HG03139 (cell line): ENCODE measurements at regions not wholly inside any gene's neighbourhood (a gene's known extent, or its start where the extent isn't known, plus 50 kb on each side); places are given as distances from the start of the nearest gene placed in this dataset.
"Not testable (repeated sequence)": the region's sequence is repeated elsewhere in the genome, so short reads cannot be mapped to it uniquely, and the experiment has no call there.

Experiments used
- ATAC-seq: cut with Tn5 transposase; IDR thresholded peaks from one replicate; pipeline ENCODE4 v1.9.1; 2021; ENCODE audit not compliant: unreplicated experiment

DNA sequence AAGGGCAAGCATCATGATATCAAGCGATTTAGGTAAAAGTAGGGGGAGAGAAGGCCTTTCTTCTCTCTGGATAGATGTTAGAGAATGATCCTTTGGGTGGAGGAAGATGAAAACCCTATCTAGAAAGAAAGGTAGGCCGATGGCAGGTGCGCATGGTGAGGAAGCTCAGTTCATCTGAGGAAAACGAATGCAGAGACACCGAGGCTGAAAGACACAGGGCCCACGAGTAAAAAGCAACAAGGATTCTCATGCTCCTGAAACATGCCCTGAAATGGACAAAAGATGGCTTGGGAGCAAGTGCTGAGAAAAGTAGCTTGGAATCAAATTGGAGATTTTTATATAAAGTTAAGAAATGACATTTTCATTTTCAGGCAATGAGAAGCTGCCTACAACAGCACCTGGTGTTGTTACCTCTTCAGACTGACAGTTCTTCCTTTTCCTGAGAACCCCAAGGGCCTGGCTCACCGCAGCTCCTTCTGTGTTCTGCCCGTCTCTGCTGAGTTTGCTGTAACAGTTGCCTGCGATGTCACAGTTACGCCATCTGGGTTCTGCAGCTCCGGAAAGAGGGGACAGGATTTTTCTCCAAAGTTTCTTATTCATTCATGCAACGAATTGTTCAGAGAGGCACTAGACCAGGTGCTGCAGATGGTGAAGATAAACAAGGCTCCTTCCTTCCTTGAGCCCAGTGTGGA lies 402.0 kb upstream of the KLF6 start:
- no peak for ATAC-seq

DNA sequence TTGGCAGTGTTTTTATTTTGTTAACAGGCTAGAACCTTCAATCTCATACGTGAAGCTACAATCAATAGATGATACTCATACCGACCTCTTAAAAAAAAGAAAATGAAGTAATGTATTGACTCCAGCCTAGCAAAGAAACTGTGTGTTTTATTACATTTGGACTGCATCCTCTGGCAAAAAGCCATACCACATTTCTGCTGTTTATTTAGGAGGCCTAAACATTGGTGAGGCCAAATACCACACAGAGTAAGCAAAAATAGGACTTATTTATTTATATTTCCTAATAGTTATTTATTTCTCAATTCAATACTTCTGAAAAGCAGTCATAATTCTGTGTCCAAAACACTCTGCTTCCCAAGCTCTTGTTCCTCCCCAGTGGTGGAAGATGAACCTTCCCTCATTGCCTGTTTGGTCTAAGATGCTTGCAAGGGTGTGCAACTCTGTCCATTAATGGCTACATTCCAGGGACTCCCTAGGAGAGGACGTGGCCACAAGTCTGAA lies 398.8 kb upstream of the KLF6 start:
- ATAC-seq, result no peak

DNA sequence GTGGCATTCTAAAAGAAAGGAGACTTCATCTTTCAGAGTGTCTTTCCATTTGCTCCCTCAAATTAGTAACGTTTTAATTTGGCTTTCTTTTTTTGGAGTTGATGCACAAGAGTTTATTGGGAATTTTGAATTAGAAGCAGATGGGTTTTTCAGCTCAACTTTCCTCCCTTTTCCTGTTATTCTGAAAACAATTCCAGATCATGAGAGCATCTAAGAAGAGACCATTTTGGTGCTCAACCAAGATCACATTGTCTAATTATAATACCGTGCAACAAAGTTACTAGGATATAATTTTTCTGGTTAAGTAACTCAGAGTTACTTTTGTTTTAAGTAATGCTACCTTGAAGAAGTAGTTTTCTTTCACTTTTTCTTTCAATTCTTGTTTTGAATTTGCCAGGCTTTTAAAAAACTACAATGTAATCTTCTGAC lies 396.6 kb upstream of the KLF6 start:
- no peak for ATAC-seq

DNA sequence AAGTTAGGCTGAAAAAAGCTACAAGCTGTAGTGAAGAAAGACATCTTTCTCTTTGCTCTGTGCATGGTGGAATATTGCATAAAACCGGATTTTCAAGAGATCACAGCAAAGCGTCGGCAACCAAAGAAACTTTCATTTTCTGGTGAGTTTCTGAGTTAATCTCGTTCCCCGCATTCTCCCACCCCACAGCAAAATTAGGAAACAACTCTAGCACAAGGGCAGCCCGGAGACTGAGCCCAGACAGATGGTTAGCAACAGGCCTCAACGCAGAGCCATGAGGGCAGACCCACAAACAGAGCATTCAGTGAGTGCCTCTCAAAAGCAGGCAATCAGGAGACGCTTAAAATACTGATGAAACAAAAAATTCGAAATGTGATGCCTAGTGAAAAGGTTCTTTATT lies 396.1 kb upstream of the KLF6 start:
- ATAC-seq, result no peak

DNA sequence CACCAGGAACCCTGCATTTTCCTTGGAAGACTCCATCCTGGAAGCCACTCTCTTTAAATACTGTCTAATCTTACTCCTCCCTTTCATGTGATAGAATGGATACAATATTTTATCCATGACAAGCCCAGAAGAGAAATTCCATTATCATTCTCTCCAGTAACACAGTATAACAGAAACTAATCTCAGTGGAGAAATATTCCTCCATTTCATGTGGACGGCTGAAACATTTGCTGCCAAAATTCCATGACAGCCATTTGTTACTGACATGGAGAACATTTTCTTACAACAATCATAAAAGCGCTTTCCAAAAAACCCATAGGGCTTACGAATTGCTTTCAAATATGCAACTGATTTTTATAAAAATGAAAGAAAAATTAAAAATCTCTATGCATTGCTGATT lies 392.8 kb upstream of the KLF6 start:
- no peak for ATAC-seq

DNA sequence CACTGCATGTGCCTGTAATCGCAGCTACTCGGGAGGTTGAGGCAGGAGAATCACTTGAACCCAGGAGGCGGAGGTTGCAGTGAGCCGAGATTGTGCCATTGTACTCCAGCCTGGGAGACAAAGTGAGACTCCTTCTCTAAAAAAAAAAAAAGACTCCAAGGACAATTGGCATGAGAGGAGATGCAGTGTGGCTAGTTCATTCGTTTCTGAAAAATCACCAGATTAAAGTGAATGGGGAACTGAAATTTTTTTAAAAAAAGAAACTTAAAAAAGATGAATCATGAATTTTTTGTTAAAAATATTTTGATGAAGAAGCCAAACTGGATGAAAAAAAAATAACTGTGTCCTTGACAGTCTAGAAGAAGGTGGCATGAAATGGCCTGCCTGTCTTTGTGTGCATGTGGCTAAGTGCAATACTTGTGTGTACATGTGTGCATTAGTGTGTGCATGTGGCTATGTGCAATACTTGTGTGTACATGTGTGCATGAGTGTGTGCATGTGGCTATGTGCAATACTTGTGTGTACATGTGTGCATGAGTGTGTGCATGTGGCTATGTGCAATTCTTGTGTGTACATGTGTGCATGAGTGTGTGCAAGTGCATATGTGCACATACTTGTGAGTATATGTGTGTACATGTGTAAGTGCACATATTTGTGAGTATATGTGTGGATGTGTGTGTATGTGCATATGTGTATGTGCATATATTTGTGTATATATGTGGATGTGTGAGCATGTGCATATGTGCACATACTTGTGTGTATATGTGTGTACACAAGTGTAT lies 391.7 kb upstream of the KLF6 start:
- no peak for ATAC-seq

DNA sequence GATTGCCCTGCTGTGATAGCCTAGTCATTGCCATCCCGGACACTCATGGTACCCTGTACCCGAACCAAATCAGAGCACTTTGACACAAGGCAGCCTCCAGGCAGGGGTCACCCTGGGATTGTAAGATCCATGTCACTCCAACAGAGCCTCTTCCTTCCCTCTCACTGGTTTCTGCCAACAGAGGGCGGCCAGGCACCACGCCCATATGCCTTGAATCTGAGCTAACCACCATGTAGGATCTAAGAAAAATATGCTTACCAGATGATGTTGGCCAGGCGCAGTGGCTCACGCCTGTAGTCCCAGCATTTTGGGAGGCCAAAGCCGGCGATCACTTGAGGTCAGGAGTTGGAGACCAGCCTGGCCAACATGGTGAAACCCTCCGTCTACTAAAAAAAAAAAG lies 389.2 kb upstream of the KLF6 start:
- ATAC-seq, result no peak

DNA sequence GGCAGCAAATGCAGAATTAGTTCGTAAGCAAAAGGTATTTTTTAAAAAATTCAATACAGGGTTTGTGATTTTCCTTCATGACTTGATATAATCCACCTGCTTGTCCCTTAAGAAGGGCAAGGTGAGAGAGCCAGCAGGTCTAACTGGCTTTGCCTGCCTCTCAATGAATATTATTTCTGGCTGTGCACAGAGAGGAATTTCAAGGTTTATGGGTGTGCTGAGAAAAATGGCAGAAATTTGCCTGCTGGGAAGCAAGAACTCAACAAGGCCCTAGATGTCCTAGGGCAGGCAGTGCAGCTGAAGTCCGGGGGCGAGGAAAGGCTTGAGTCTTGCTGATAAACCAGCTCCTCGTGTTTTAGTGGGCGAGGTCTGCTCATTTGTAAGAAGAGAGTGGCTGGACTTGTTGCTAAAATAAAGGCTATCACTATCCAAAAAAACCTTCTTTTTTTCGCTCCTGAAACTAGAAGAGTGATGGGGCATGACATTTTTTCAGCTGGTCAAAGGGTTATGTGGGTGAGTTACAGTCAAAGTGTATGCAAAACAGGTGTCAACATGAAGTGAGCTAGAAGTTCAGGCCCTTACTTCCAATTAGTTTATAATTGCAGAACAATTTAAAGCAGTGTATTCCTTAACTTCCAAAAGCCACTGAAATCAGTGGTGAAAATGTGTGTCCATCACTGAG lies 385.8 kb upstream of the KLF6 start:
- ATAC-seq, result no peak

DNA sequence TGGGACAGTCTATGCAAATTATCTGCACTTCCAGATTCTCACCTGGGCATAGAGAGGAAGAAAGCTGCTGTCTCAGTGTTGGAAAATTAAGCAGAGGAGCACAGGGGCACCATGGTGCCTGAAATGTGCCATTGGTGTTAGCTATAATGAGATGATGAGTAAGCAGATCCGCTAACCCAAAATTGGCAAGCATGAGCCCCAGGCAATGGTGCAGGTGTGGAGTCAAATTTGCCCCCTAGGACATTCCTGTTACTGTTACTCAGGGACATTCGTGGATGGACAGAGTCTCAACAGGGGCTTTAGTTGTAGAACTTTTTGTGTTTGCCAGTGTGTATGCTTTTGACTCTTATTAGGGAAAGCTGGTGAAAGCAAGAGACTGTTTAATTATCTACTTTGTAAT lies 385.2 kb upstream of the KLF6 start:
- no peak for ATAC-seq

DNA sequence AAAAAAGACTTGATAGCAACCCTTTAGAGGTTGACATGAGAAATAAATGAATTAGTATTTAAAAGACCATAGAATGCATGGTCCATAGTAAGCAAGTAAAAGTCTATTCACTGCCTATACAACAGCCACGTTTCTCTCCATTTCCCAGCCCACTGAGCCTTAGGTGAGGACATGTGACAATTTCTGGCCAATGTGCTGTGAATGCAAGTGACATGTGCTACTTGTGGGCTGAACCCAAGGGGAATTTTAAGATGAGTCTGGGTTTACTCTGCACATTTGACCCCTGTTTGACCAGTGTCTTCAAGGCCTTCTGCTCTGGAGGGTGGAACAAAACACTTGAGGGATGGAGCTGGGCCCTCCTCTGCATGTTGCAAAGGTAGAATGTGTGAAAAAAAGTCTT lies 384.4 kb upstream of the KLF6 start:
- ATAC-seq, result no peak

DNA sequence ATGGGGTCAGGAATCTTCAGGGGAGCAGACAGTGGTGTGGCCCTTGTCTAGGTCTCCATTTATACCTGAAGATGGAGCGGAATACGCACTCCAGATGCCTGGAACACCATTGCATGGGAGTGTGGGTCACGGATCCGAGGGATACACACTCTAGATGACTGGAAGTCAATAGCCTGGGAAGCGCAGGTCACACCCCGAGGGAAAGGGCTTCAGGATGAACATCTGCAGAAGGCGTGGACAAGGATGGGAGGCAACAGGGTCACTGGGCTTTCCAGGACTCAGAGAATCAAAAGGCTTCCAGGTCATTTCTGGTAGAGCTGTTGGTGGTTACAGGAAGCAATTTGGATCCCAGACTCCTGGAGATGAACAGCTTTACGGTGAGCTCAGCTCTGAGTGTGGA lies 382.2 kb upstream of the KLF6 start:
- ATAC-seq, result no peak

DNA sequence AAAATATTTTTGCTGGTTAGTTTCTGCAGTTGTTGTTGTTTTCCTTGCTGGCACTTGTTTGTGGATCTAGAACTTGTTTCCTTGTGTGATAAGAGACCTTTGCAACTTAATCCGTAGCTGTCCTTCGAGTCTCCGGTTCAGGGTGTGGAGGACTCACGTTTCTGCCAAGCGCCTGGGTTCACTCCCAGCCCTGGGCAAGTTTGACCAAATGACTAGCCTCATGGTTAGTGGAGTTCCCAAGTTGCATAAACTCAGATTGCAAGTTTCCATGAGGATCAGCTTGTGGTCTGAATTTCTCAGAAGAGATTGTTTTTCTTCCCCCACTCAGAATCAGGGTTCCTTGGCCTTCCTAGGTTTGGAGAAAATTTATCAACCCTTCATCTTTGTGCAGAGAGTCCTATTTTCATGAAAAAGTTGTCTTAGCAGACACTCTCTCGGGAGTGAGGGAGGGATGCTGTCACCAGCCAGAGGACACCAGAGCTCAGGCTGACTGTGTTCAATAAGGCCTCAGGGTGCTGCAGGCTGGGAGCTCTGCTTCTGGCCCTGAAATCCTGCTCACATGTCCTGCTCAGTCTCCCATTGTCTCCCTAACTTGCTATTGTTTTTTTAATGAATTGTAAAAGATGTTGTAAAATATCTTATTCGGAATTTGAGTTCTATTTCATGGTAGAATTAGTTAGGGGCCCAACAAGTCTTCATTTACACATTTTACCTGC lies 377.7 kb upstream of the KLF6 start:
- no peak for ATAC-seq

DNA sequence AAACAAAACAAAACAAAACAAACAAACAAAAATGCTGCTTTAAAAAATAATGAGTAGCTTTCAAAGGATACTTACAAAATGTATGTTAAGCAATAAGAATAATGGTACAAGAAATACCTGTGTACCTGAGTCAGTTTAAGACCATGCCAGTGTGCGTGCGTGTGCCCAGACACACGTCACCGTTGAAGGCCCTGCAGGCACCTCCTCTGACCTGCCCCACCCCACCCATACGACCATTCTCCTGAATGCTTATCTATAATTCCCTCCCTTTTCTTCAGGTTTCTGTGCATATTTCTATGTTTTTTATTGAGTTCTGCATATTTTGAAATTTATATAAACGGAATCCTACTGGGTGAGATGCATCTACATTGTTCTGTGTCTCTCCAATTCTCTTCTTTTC lies 374.2 kb upstream of the KLF6 start:
- no peak for ATAC-seq

DNA sequence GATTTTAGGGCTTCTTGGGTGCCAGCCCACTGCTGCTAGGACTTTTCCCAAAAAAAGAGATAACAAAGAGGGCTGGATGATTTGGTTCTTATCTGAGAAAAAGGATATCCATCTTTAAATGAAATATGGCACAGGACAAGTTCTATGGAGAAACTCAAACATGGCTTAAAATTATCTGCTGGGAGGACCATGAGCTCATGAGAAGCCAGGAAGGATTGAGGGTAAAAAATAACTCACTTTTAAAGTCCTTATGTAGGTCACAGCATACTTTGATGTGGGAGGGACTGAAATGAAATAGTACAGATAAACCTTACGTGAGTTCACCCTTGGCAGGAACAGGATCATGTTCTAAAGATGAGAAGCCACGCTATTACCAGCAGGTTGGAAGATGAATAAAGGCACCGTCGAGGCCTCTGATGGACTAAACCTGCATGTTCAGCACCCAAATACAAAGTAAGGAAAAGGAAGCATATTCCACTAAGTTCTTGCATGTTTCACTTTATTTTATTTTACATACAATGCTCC lies 369.2 kb upstream of the KLF6 start:
- ATAC-seq, result no peak

DNA sequence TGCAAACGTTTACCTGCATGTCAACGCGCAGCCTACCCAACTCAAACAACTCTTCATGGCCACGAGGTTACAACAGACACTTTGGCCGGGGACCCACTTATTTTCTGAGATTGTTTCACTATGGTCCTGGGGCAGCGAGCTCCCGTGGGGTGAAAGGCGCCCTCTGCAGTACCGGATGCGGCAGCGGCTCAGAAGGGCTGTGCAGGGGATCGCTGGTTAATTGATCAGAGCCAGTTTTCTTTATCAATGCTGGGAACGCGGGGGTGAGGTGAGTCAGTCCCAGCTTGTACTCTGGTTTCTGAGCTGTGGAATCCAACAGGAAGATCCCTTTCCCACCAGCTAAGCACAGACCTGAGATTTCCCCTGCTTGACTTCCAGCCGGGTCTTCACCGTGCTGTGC lies 366.5 kb upstream of the KLF6 start:
- no peak for ATAC-seq

DNA sequence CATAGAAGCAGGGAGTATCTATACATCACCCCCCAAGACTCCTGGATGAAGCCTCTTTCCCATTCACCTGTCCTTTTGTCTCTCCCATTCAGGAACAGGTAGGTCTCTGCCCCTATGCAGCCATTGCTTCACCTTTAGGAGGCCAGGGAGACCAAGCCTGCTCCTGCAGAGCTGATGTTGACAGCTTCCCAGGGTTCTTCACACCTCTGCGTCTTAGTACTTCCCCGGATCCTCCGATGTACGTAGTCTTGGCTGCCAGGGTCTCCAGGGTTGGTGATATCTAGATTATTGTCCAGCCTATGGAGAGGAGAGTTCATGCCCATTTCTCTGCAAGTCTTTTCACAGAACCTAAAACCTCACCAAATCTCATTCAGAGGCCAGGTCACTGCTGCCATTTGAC lies 365.7 kb upstream of the KLF6 start:
- no peak for ATAC-seq

DNA sequence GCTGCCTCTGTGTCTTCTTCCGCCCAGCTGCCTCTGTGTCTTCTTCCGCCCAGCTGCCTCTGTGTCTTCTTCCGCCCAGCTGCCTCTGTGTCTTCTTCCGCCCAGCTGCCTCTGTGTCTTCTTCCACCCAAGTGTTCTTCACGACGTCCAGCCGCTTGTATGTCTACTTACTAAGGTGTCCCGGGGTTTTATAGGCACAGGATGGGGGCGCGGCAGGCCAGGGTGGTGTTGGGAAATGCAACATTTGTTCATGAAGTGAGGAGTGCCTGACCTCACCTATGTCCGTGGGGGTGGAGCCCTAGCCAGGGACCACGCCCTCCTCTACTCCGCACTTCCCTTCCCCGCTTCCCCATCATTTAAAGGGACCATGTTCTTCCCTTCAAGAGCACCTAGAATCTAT lies 364.5 kb upstream of the KLF6 start:
- ATAC-seq, result not testable (repeated sequence)

DNA sequence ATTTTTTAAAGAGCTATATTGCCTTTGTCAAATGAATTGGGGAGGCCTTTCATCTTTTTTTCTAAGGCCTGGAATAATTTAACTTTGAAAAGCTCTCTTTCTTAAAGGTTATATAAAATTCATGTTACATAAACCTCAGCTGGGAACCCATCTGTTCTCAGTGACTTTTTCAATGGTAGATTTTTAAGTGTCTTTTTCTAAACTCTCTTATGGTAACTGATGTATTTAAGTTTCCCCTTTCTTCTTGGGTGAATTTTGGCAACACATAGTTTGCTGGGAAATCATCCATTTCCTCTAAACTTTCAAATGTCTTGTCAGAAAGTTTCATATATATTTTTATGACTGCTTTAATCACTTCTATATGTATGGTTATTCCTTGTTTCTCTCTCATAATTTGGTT lies 362.2 kb upstream of the KLF6 start:
- no peak for ATAC-seq

DNA sequence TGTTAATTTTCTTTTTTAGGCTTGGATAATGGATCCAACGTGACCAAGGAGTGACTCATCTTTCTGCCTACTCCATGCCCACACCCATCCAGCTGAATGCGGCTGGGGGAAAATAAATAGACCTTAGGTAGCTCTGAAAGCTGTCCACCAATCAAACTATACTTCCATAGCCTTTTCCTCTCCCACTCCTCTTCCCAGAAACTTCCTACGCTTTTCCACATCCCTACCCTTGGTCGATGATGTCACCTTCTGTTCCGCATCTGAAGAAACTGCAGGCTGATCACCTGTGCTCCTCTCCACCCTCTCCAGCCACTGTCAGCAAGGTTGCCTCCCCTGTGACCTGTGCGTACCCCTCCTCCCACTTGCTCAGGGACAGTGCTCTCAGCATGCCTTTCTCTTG lies 359.8 kb upstream of the KLF6 start:
- no peak for ATAC-seq

DNA sequence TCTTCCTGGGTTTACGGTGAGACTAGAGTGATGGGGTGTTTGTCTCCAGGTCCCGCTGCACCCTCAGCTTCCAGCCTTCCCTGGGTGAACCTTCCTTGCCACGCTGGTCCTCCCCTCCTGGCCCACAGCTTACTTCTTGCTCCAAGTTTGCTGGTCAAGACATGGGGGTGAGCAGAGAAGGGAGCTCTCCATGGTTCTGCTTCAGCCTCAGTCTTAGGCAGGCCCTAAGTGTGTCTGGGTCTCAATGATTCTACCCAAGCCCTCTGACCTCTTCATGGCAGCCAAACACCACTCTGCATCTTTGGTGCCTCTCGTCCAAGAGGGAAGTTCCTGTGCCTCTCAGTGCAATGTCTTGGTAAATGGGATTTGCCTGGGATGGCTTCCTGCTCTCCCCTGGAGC lies 356.5 kb upstream of the KLF6 start:
- no peak for ATAC-seq

DNA sequence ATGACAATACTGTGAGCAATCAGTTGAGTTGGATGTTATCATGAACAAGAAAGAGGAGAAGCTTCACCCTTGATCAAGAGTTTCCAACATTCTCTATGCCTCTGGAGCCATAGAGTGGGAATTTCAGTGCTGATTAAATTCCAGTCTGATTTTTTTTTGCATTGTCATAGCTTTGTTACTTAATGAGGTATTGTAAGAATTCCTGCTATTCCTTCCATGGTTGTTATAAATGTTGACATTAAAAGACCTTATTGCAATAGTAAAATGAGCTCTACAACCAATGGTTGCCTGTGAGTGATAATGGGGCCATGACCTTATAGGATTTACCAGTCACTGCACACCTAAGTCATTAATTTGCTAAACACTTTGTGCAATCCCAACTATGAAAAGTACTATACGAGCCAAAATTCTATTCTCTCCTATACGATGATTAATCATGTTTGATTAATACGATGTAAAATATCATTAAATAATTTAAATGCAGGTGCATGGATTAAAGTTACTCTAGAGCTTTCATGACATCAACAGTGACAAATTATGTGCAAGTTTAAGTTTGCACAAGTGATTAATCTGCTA lies 353.2 kb upstream of the KLF6 start:
- ATAC-seq, result no peak
